ENCODE measurements at regions not wholly inside any gene's neighbourhood (a gene's known extent, or its start where the extent isn't known, plus 50 kb on each side); places are given as distances from the start of the nearest gene placed in this dataset.
"Not testable (repeated sequence)": the region's sequence is repeated elsewhere in the genome, so short reads cannot be mapped to it uniquely, and the experiment has no call there.

DNA sequence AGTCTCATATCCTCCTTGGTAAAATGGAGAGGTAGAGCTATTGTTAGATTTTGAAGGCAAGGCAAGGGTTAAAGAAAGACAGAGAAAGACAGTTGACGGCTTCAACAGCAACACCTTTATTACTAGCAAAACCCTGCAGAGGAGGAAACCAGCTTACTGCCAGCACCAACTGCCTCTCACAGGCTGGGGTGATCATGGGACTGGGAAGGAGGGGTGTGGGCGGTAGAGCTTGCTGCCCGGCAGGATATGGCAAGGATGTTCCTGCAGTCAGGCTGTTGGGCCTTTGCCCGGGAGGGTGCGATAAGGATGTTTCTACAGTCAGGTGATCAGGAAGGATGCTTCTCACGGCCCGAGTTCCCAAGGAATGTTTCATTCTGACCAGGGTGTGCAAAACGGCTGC, 310.0 kb downstream of the FOXD4L4 start:
- DNase-seq; H3K27me3 ChIP-seq; H3K27ac ChIP-seq; H3K36me3 ChIP-seq; ATAC-seq; intact Hi-C loops (cut with DNase I); H3K4me1 ChIP-seq; H3K9me3 ChIP-seq; H3K4me3 ChIP-seq; FAIRE-seq: not testable (repeated sequence)
- WGBS, 2 donors, result no CpG with 5 or more reads among the region's 8 CpGs

DNA sequence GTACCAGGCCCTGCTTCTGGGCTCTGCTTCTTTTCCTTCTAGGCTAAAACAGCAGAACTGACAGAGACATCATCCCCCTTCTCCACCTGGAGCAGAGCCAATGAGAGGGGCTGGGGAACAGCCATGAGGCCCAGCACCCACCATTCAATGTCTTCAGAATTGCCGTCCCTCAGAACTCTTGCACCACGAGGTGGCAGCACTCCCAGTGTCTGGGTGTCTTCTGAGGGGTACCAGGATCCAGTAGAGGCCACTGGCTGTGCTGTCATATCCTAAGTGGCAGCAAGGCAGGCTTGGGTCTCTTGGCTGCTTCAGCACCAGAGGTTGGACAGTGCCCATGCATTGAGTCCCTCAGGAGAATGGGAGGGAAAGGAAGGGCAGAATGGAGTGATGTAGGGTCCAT, 312.8 kb downstream of the FOXD4L4 start:
- no CpG with 5 or more reads among the region's 2 CpGs for WGBS, 2 donors

GRCh38 chr9:66054705-66055104, 317.8 kb downstream of the FOXD4L4 start:
- H3K4me1 ChIP-seq; ATAC-seq; H3K9me3 ChIP-seq; H3K27ac ChIP-seq; FAIRE-seq; H3K4me3 ChIP-seq; H3K36me3 ChIP-seq; H3K27me3 ChIP-seq; intact Hi-C loops (cut with DNase I); DNase-seq: not testable (repeated sequence)
- WGBS, 2 donors, result no CpG with 5 or more reads among the region's 2 CpGs

More for the DNA sequence above, 312.8 kb downstream of the FOXD4L4 start:
- H3K27ac ChIP-seq; FAIRE-seq; ATAC-seq; H3K4me1 ChIP-seq; DNase-seq; H3K4me3 ChIP-seq; intact Hi-C loops (cut with DNase I); H3K27me3 ChIP-seq; H3K36me3 ChIP-seq; H3K9me3 ChIP-seq: not testable (repeated sequence)

- H3K4me1 ChIP-seq; intact Hi-C loops (cut with DNase I); H3K36me3 ChIP-seq; H3K27ac ChIP-seq; H3K4me3 ChIP-seq; ATAC-seq; H3K9me3 ChIP-seq; DNase-seq; FAIRE-seq; H3K27me3 ChIP-seq: not testable (repeated sequence)
- no CpG with 5 or more reads among the region's 1 CpG for WGBS, 2 donors
These were observed 323.7 kb downstream of the FOXD4L4 start for GRCh38 chr9:66060681-66061080.

- H3K4me1 ChIP-seq; H3K36me3 ChIP-seq; DNase-seq; H3K4me3 ChIP-seq; H3K9me3 ChIP-seq; H3K27ac ChIP-seq; FAIRE-seq; intact Hi-C loops (cut with DNase I); H3K27me3 ChIP-seq; ATAC-seq: not testable (repeated sequence)
- no CpG with 5 or more reads among the region's 1 CpG for WGBS, 2 donors
These were observed 326.9 kb downstream of the FOXD4L4 start for GRCh38 chr9:66063822-66064221.

GRCh38 chr9:66065735-66066134, 328.8 kb downstream of the FOXD4L4 start:
- H3K4me1 ChIP-seq; FAIRE-seq; H3K27ac ChIP-seq; H3K9me3 ChIP-seq; ATAC-seq; H3K36me3 ChIP-seq; H3K4me3 ChIP-seq; H3K27me3 ChIP-seq; intact Hi-C loops (cut with DNase I): not testable (repeated sequence)
- 73 to 86% methylated on average over 3 of the region's 5 CpGs for WGBS, 2 donors
- peak in 4 of 6 donors; percentile 11 to 60 (median 26) for DNase-seq

GRCh38 chr9:66067231-66067630, 330.3 kb downstream of the FOXD4L4 start:
- H3K9me3 ChIP-seq; FAIRE-seq; intact Hi-C loops (cut with DNase I); H3K27ac ChIP-seq; H3K36me3 ChIP-seq; ATAC-seq; H3K4me3 ChIP-seq; H3K27me3 ChIP-seq; H3K4me1 ChIP-seq: not testable (repeated sequence)
- peak in 5 of 6 donors; percentile 2 to 54 (median 18) for DNase-seq
- 94 to 95% methylated on average over 3 to 4 of the region's 4 CpGs for WGBS, 2 donors

GRCh38 chr9:66068451-66068989, 331.6 kb downstream of the FOXD4L4 start:
- FAIRE-seq; H3K36me3 ChIP-seq; H3K27ac ChIP-seq; H3K4me3 ChIP-seq; intact Hi-C loops (cut with DNase I); ATAC-seq; H3K4me1 ChIP-seq; H3K27me3 ChIP-seq; H3K9me3 ChIP-seq; DNase-seq: not testable (repeated sequence)
- WGBS, 2 donors, result 85 to 95% methylated on average over 2 of the region's 4 CpGs

DNA sequence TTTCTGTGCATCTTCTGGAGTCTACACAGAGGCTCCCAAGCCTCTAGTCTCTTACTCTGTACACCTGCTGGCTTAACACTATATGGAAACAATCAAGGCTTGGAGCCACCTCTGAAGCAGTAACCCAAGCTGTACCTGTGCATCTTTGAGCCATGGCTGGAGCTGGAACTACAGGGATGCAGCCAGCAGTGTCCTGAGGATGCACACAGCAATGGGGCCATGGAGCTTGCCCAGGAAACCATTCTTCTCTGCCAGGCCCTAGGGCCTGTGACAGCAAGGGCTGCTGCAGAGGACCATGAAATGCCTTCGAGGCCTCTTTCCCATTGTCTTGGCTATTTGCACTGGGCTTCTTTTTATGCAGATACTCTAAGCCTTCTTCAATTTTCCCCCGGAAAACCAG, 332.1 kb downstream of the FOXD4L4 start:
- H3K4me1 ChIP-seq; ATAC-seq; intact Hi-C loops (cut with DNase I); FAIRE-seq; H3K4me3 ChIP-seq; H3K27ac ChIP-seq; H3K9me3 ChIP-seq; H3K36me3 ChIP-seq; H3K27me3 ChIP-seq: not testable (repeated sequence)
- peak in 2 of 6 donors; percentile 14 to 18 for DNase-seq
- 76 to 83% methylated on average over 1 of the region's 2 CpGs for WGBS, 2 donors

DNA sequence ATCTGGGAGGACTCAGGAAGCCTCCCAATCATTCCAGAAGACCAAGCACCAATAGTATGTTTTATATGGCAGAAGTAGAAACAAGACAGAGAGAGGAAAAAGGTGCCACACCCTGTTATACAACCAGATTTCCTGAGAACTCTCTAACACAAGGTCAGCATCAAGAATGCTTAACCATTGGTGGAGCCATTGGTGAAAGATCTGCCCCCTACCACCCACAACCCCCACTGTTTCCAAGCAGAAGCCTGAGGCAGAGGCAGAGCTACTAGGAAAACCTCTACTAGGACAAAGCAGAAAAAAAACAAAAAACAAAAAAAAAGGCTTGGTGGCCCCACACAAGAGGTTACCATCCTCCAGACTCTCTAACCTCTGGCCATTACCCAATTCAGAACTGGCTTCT, 336.2 kb downstream of the FOXD4L4 start:
- FAIRE-seq; intact Hi-C loops (cut with DNase I); H3K27ac ChIP-seq; H3K27me3 ChIP-seq; H3K36me3 ChIP-seq; ATAC-seq; H3K4me3 ChIP-seq; H3K9me3 ChIP-seq; H3K4me1 ChIP-seq; DNase-seq: not testable (repeated sequence)

DNA sequence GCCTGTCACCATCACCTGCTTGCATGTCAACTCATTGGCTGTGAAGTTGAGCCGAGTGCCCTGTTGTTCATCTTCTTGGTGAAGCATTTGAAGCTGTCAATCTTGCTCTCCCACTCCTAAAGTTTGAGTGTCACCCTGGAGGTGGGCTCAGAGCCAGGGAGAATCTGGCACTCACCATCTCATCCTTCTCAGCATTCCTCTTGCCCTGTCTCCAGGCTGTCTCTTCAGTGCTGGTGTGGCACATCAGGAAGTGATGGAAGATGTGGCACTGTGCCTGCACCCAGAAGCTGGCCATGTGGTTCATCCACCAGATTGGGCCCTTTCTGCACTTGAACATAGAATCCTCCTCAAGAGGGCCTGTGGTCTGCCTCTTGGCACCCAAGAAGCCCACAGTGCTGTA, 345.9 kb downstream of the FOXD4L4 start:
- intact Hi-C loops (cut with DNase I); ATAC-seq; H3K9me3 ChIP-seq; H3K36me3 ChIP-seq; DNase-seq; H3K27me3 ChIP-seq; H3K4me3 ChIP-seq; FAIRE-seq; H3K4me1 ChIP-seq; H3K27ac ChIP-seq: not testable (repeated sequence)
- WGBS, 2 donors, result no CpG with 5 or more reads among the region's 1 CpG

Measured in pancreas (tissue), 10 donors.